ENCODE measurements at regions not wholly inside any gene's neighbourhood (a gene's known extent, or its start where the extent isn't known, plus 50 kb on each side); places are given as distances from the start of the nearest gene placed in this dataset.
"Not testable (repeated sequence)": the region's sequence is repeated elsewhere in the genome, so short reads cannot be mapped to it uniquely, and the experiment has no call there.

- DNase-seq: not testable (repeated sequence)
Measured at GRCh38 chr14:105713160-105713559, 186.8 kb downstream of the TMEM121 start.

- DNase-seq: not testable (repeated sequence)
Measured at GRCh38 chr14:105713836-105714235, 187.5 kb downstream of the TMEM121 start.

GRCh38 chr14:105718787-105719186 is 192.4 kb downstream of the TMEM121 start:
- DNase-seq: not testable (repeated sequence)

GRCh38 chr14:105720106-105720505 is 193.7 kb downstream of the TMEM121 start:
- DNase-seq: not testable (repeated sequence)

GRCh38 chr14:105720852-105721601 is 194.6 kb downstream of the TMEM121 start:
- not testable (repeated sequence) for DNase-seq

- DNase-seq: not testable (repeated sequence)
Measured at GRCh38 chr14:105721602-105721970, 195.2 kb downstream of the TMEM121 start.

- not testable (repeated sequence) for DNase-seq
Measured at GRCh38 chr14:105721996-105722709, 195.8 kb downstream of the TMEM121 start.

GRCh38 chr14:105723271-105723670 is 196.9 kb downstream of the TMEM121 start:
- not testable (repeated sequence) for DNase-seq

- DNase-seq: not testable (repeated sequence)
Measured at GRCh38 chr14:105723776-105724175, 197.4 kb downstream of the TMEM121 start.

- DNase-seq: not testable (repeated sequence)
Measured at GRCh38 chr14:105729825-105730368, 203.5 kb downstream of the TMEM121 start.

- not testable (repeated sequence) for DNase-seq
Measured at GRCh38 chr14:105730731-105731130, 204.3 kb downstream of the TMEM121 start.

- DNase-seq: not testable (repeated sequence)
Measured at GRCh38 chr14:105731221-105731985, 205.0 kb downstream of the TMEM121 start.

GRCh38 chr14:105733081-105734065 is 207.0 kb downstream of the TMEM121 start:
- DNase-seq: no peak

GRCh38 chr14:105734241-105734640 is 207.9 kb downstream of the TMEM121 start:
- DNase-seq: not testable (repeated sequence)

GRCh38 chr14:105736331-105736730 is 209.9 kb downstream of the TMEM121 start:
- not testable (repeated sequence) for DNase-seq

- no peak for DNase-seq
Measured at GRCh38 chr14:105737504-105738246, 211.3 kb downstream of the TMEM121 start.

GRCh38 chr14:105738638-105739037 is 212.3 kb downstream of the TMEM121 start:
- DNase-seq: no peak

- DNase-seq: no peak
Measured at GRCh38 chr14:105739331-105740102, 213.1 kb downstream of the TMEM121 start.

- not testable (repeated sequence) for DNase-seq
Measured at GRCh38 chr14:105740272-105740671, 213.9 kb downstream of the TMEM121 start.

- not testable (repeated sequence) for DNase-seq
Measured at GRCh38 chr14:105740961-105741360, 214.6 kb downstream of the TMEM121 start.
